Uterus (tissue), 2 donors: ENCODE measurements at regions not wholly inside any gene's neighbourhood (a gene's known extent, or its start where the extent isn't known, plus 50 kb on each side); places are given as distances from the start of the nearest gene placed in this dataset.

Source experiments
- POLR2A ChIP-seq, 2 donors: fragments of 450-650 bp; IDR thresholded peaks; one replicate each; pipeline ENCODE4 v1.6.1; 2016; ENCODE audit warnings: antibody characterized with exemption in 2 of 2, mild to moderate bottlenecking in 1 of 2, moderate library complexity in 1 of 2
- TF ChIP-seq, protein P1 (sequence below), 4 experiments: fragments of 200-600 bp in 2 of 4; fragments of 450-650 bp in 2 of 4; sonication (generic) in 2 of 4; IDR thresholded peaks; one replicate each; pipeline ENCODE4 v1.5.1; 2016 to 2019; ENCODE audit warnings: antibody characterized with exemption in 4 of 4, mild to moderate bottlenecking in 2 of 4, moderate library complexity in 1 of 4

DNA sequence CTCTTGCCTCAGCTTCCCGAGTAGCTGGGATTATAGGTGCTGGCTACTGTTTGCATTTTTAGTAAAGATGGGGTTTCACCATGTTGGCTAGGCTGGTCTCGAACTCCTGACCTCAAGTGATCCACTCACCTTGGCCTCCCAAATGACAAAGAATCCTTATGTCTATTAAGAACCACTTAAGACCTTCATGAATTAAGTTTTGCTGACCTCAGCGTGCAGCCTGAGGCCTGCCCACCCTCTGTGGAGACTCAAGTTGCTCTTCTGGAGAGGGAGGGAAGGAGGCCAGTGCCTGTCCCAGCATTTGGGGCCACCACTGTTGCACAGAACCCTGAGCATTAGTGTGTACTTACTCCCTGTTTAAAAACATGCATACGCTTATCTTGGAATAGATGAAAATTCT is 313.3 kb downstream of the FGF9 start:
- TF ChIP-seq, protein P1, sequence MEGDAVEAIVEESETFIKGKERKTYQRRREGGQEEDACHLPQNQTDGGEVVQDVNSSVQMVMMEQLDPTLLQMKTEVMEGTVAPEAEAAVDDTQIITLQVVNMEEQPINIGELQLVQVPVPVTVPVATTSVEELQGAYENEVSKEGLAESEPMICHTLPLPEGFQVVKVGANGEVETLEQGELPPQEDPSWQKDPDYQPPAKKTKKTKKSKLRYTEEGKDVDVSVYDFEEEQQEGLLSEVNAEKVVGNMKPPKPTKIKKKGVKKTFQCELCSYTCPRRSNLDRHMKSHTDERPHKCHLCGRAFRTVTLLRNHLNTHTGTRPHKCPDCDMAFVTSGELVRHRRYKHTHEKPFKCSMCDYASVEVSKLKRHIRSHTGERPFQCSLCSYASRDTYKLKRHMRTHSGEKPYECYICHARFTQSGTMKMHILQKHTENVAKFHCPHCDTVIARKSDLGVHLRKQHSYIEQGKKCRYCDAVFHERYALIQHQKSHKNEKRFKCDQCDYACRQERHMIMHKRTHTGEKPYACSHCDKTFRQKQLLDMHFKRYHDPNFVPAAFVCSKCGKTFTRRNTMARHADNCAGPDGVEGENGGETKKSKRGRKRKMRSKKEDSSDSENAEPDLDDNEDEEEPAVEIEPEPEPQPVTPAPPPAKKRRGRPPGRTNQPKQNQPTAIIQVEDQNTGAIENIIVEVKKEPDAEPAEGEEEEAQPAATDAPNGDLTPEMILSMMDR (IDR thresholded peaks at IDR 0.05): no peak
- no peak for TF ChIP-seq POLR2A (IDR thresholded peaks at IDR 0.05)
